ENCODE measurements at regions not wholly inside any gene's neighbourhood (a gene's known extent, or its start where the extent isn't known, plus 50 kb on each side); places are given as distances from the start of the nearest gene placed in this dataset.

DNA sequence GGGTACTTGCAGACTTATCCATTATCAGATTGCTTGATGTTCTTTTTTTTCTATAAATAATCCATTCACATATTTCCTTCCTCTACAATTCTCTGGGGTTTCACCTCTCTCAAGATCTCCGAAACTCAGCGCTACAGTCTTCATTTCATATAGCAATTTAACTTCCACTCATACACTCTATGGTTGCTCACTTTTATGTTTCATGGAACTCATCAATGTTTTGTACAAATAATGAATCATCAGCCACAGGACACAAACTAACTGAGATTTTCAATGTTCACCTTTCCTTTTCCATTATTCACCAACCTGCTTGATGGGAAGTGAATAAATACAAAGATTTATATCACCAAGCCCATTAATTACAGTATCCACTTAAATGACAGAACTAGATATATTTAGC lies 534.7 kb downstream of the LRFN5 start:
- no peaks in the 10 kb centered on the region for H3K4me1 ChIP-seq (ENCODE audit: control insufficient read depth in 1 of 2, low read depth in 2 of 2)
- no peak overlapping the region for H3K27ac ChIP-seq
- DNase-seq (ENCODE audit: low spot score) (no peak), ATAC-seq (ENCODE audit: insufficient number of reproducible peaks, low FRiP score, low read depth) (no peak)
- H3K4me3 ChIP-seq, result no peak overlapping the region
- no peaks in the 10 kb centered on the region for H3K27me3 ChIP-seq (replicated peaks; ENCODE audit: insufficient read depth)
- no peaks in the 10 kb centered on the region for H3K9me3 ChIP-seq
- H3K36me3 ChIP-seq, result no peaks in the 10 kb centered on the region
- no peak for TF ChIP-seq CTCF (IDR thresholded peaks at IDR 0.05)

DNA sequence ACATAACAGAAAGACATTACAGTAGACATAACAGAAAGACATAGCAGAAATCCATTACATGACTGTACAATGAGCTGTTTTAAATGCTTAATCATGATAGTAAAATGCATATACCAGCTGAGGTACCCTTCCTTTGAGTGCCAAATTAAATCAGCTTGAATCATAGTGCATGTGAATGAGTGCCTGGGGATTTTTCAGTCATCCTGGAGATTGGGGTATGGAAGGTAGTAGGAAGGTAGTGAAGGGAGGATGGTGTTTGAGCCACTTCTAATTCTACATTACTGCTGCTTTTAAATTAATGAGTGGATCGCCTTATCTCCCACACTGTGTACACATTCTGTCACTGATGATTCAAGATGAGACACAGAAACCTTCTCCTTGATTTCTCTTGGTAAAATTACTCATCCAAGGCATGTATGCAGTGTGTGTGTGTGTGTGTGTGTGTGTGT lies 534.2 kb downstream of the LRFN5 start:
- no peaks in the 10 kb centered on the region for H3K4me1 ChIP-seq (ENCODE audit: control insufficient read depth in 1 of 2, low read depth in 2 of 2)
- DNase-seq (ENCODE audit: low spot score), result no peak
- H3K36me3 ChIP-seq, result no peaks in the 10 kb centered on the region
- ATAC-seq (ENCODE audit: insufficient number of reproducible peaks, low FRiP score, low read depth), result no peak
- no peaks in the 10 kb centered on the region for H3K27me3 ChIP-seq (replicated peaks; ENCODE audit: insufficient read depth)
- no peak overlapping the region for H3K27ac ChIP-seq
- no peak overlapping the region for H3K4me3 ChIP-seq
- TF ChIP-seq CTCF (IDR thresholded peaks at IDR 0.05), result no peak
- no peaks in the 10 kb centered on the region for H3K9me3 ChIP-seq

DNA sequence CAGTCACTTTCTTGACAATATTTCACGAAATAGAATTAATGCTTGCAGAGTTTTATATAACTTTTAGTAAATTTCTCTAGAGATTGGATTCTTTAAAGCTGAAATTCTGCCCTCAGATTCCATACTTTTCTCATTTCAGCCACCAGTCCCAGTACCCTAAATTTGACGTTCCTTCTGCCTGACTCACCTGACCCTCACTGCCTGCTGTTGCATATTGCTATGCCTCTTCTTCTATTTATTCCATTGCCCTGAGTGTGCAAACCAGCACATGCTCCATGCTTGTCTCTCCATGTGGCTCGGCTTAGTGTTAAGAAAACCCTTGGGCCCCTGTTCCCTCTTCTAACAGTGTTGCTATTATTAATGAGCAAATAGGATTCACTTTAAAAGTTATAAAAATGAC lies 533.3 kb downstream of the LRFN5 start:
- H3K4me1 ChIP-seq (ENCODE audit: control insufficient read depth in 1 of 2, low read depth in 2 of 2), result no peaks in the 10 kb centered on the region
- H3K9me3 ChIP-seq, result no peaks in the 10 kb centered on the region
- H3K4me3 ChIP-seq, result no peak overlapping the region
- no peak for TF ChIP-seq CTCF (IDR thresholded peaks at IDR 0.05)
- no peaks in the 10 kb centered on the region for H3K36me3 ChIP-seq
- ATAC-seq (ENCODE audit: insufficient number of reproducible peaks, low FRiP score, low read depth) (no peak), DNase-seq (ENCODE audit: low spot score) (no peak)
- no peak overlapping the region for H3K27ac ChIP-seq
- no peaks in the 10 kb centered on the region for H3K27me3 ChIP-seq (replicated peaks; ENCODE audit: insufficient read depth)

DNA sequence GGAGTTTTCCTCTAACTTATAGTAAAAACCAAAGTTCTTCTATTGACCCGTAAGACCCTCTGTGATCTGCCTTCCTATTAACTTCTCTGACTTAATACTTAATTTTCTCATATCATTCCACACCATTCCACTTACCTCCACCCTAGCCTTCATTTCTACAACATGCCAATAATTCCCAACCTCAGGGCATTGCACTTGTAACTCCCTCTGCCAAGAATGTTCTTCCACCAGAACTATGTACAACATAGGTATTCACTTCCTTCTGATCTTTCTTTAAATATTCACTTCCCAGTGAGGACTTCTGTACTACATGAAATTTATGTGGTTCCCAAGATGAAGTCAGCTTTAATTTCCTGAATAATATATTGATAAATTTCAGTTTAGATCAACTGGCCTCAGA lies 531.7 kb downstream of the LRFN5 start:
- no peaks in the 10 kb centered on the region for H3K27me3 ChIP-seq (replicated peaks; ENCODE audit: insufficient read depth)
- DNase-seq (ENCODE audit: low spot score), result no peak
- H3K36me3 ChIP-seq, result no peaks in the 10 kb centered on the region
- no peak overlapping the region for H3K27ac ChIP-seq
- H3K9me3 ChIP-seq, result no peaks in the 10 kb centered on the region
- no peak for ATAC-seq (ENCODE audit: insufficient number of reproducible peaks, low FRiP score, low read depth)
- H3K4me3 ChIP-seq, result no peak overlapping the region
- no peak for TF ChIP-seq CTCF (IDR thresholded peaks at IDR 0.05)
- H3K4me1 ChIP-seq (ENCODE audit: control insufficient read depth in 1 of 2, low read depth in 2 of 2), result no peaks in the 10 kb centered on the region

GRCh38 chr14:42130815-42131214 lies 524.1 kb downstream of the LRFN5 start:
- no peak for DNase-seq (ENCODE audit: low spot score)
- Histone ChIP-seq H3K27ac (no peak overlapping the region), H3K27me3 (replicated peaks; ENCODE audit: insufficient read depth) (no peaks in the 10 kb centered on the region), H3K9me3 (no peaks in the 10 kb centered on the region), H3K36me3 (no peaks in the 10 kb centered on the region), H3K4me1 (ENCODE audit: control insufficient read depth in 1 of 2, low read depth in 2 of 2) (no peaks in the 10 kb centered on the region), H3K4me3 (no peak overlapping the region)
- no peak for ATAC-seq (ENCODE audit: insufficient number of reproducible peaks, low FRiP score, low read depth)
- TF ChIP-seq CTCF (IDR thresholded peaks at IDR 0.05), result no peak

All from thoracic aorta (tissue), 2 donors.